DND-41 (cell line): ENCODE measurements at regions not wholly inside any gene's neighbourhood (a gene's known extent, or its start where the extent isn't known, plus 50 kb on each side); places are given as distances from the start of the nearest gene placed in this dataset.
"Not testable (repeated sequence)": the region's sequence is repeated elsewhere in the genome, so short reads cannot be mapped to it uniquely, and the experiment has no call there.

Experiments
- ATAC-seq: fragments of 200-7000 bp; cut with Tn5 transposase; 3 replicates; pipeline ENCODE4 v1.9.1; 2021; ENCODE audit warnings: low read depth; ENCODE audit not compliant: insufficient read depth
- DNase-seq: peaks from one replicate; pipeline ENCODE4 v3.0.0-alpha.2; 2020
- H2AFZ ChIP-seq: 2 replicates; pipeline ENCODE4 v1.6.0; 2012; ENCODE audit warnings: low read depth, low read length
- H3K27ac ChIP-seq: 2 replicates; pipeline ENCODE4 v1.5.1; 2012; ENCODE audit warnings: low read length, inconsistent platforms
- H3K27me3 ChIP-seq: fragments of 200-600 bp; sonication (generic); 2 replicates; pipeline ENCODE4 v1.6.0; 2012; ENCODE audit warnings: low read length, mild to moderate bottlenecking, inconsistent platforms; ENCODE audit not compliant: insufficient read depth, poor library complexity
- H3K36me3 ChIP-seq: 2 replicates; pipeline ENCODE4 v1.5.1; 2012; ENCODE audit warnings: low read length, inconsistent platforms; ENCODE audit not compliant: insufficient read depth
- H3K4me1 ChIP-seq: 2 replicates; pipeline ENCODE4 v1.5.1; 2012; ENCODE audit warnings: mild to moderate bottlenecking, low read length; ENCODE audit not compliant: insufficient read depth
- H3K4me2 ChIP-seq: 2 replicates; pipeline ENCODE4 v1.6.0; 2012; ENCODE audit warnings: mild to moderate bottlenecking, moderate library complexity, low read length, inconsistent platforms; ENCODE audit not compliant: insufficient read depth
- H3K4me3 ChIP-seq, 2 experiments: fragments of 200-600 bp in 1 of 2; shearing (Covaris generic) in 1 of 2; 2 replicates each; pipeline ENCODE4 v1.5.1; 2012 to 2016; ENCODE audit warnings: inconsistent platforms in 2 of 2, low read length in 2 of 2, mild to moderate bottlenecking in 2 of 2, low read depth in 1 of 2, moderate library complexity in 1 of 2
- H3K79me2 ChIP-seq: 2 replicates; pipeline ENCODE4 v1.6.0; 2012; ENCODE audit warnings: low read length, inconsistent platforms; ENCODE audit not compliant: insufficient read depth
- H3K9ac ChIP-seq: 2 replicates; pipeline ENCODE4 v1.6.0; 2012; ENCODE audit warnings: low read depth, mild to moderate bottlenecking, inconsistent platforms, low read length, moderate library complexity
- H3K9me3 ChIP-seq: 2 replicates; pipeline ENCODE4 v1.5.1; 2012; ENCODE audit warnings: low read length, moderate library complexity, mild to moderate bottlenecking, inconsistent platforms; ENCODE audit not compliant: insufficient read depth, severe bottlenecking
- H4K20me1 ChIP-seq: 2 replicates; pipeline ENCODE4 v1.6.0; 2012; ENCODE audit warnings: low read length; ENCODE audit not compliant: insufficient read depth
- EZH2 ChIP-seq: IDR thresholded peaks from 3 replicates; pipeline ENCODE4 v1.6.1; 2012; ENCODE audit warnings: borderline replicate concordance, low read depth, mild to moderate bottlenecking, moderate library complexity, low read length, inconsistent platforms; ENCODE audit not compliant: severe bottlenecking
- TF ChIP-seq, protein P1 (sequence below): IDR thresholded peaks from 2 replicates; pipeline ENCODE4 v1.5.1; 2012; ENCODE audit warnings: borderline replicate concordance, low read length, moderate library complexity, mild to moderate bottlenecking; ENCODE audit not compliant: poor library complexity, severe bottlenecking; ENCODE audit errors: extremely low read depth

DNA sequence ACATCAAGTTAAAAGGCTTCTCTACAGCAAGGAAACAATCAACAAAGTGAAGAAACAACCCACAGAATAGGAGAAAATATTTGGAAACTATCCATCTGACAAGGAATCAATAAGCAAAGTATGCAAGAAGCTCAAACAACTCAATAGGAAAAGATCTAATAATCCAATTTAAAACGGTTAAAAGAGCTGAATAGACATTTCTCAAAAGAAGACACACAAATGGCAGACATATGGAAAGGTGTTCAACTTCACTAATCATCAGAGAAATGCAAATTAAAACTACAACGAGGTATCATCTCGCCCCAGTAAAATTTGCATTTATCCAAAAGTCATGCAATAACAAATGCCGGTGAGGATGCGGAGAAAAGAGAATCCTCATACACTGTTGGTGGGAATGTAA, 82.2 kb upstream of the NECTIN3 start:
- Histone ChIP-seq H4K20me1 (no peaks in the 10 kb centered on the region), H3K36me3 (no peaks in the 10 kb centered on the region), H3K27ac (no peak overlapping the region), H3K4me3 (no peak overlapping the region), H3K4me1 (no peaks in the 10 kb centered on the region), H2AFZ (no peak overlapping the region), H3K9me3 (peaks cover 9% of the 10 kb centered on the region), H3K79me2 (no peaks in the 10 kb centered on the region), H3K4me2 (no peak overlapping the region), H3K27me3 (no peaks in the 10 kb centered on the region), H3K9ac (no peak overlapping the region)
- TF ChIP-seq, protein P1, sequence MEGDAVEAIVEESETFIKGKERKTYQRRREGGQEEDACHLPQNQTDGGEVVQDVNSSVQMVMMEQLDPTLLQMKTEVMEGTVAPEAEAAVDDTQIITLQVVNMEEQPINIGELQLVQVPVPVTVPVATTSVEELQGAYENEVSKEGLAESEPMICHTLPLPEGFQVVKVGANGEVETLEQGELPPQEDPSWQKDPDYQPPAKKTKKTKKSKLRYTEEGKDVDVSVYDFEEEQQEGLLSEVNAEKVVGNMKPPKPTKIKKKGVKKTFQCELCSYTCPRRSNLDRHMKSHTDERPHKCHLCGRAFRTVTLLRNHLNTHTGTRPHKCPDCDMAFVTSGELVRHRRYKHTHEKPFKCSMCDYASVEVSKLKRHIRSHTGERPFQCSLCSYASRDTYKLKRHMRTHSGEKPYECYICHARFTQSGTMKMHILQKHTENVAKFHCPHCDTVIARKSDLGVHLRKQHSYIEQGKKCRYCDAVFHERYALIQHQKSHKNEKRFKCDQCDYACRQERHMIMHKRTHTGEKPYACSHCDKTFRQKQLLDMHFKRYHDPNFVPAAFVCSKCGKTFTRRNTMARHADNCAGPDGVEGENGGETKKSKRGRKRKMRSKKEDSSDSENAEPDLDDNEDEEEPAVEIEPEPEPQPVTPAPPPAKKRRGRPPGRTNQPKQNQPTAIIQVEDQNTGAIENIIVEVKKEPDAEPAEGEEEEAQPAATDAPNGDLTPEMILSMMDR: no peak
- TF ChIP-seq EZH2: no peak
- ATAC-seq: no peak
- DNase-seq: no peak

DNA sequence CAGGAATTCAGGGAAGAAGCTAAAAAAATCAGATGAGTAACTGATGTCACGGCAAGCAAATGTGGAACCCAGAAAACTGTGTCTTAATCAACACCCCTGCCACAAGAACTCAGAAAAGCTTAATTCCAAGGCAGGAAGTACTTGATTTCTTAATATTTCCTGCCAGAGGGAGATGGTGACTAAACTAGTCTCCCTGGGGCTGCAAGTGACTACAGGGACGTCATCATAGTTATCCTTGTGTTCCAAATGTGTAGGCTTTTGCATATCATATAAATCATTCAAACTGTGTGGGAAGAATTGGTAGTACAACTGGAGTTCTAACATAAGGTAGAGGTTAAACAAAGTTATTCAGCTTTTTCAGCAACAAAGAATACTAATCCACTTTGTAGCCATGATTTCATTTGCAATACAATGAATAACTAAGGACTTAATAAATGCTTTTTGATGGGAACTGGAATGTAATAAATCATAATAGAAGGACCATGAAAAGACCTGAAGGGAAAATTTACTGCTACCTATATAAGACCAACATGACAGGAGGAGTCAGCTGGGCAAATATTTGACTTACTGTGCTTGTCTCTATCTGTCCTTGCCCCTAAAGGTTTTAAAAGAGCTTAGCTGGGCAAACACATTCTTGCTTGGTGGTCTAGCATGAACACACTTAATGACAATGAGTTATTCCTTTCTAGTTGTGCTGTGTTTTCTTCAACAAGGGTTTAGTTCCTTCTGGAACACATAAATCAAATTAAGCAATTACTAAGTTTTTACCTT, 76.0 kb upstream of the NECTIN3 start:
- ATAC-seq (peak; percentile 39; the same call in 1 of the 3 replicates), DNase-seq (no peak)
- Histone ChIP-seq H3K36me3 (no peaks in the 10 kb centered on the region), H4K20me1 (no peaks in the 10 kb centered on the region), H3K79me2 (no peaks in the 10 kb centered on the region), H3K27ac (no peak overlapping the region), H3K4me2 (no peak overlapping the region), H3K9me3 (no peaks in the 10 kb centered on the region), H3K4me3 (no peak overlapping the region), H3K4me1 (no peaks in the 10 kb centered on the region; the same call in 1 of the 2 replicates), H3K27me3 (no peaks in the 10 kb centered on the region), H3K9ac (no peak overlapping the region), H2AFZ (no peak overlapping the region)
- TF ChIP-seq, protein P1: no peak
- no peak for TF ChIP-seq EZH2

DNA sequence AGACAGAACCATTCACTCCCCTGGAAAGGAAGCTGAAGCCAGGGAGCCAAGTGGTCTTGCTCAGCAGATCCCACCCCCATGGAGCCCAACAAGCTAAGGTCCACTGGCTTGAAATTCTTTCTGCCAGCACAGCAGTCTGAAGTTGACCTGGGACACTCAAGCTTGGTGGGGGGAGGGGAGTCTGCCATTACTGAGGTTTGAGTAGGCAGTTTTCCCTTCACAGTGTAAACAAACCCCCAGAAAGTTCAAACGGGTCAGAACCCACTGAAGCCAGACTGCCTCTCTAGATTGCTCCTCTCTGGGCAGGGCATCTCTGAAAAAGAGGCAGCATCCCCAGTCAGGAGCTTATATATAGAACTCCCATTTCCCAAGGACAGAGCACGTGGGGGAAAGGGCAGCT, 72.8 kb upstream of the NECTIN3 start:
- DNase-seq, H3K27me3 ChIP-seq, H3K27ac ChIP-seq, H3K4me3 ChIP-seq, H3K79me2 ChIP-seq, H3K4me2 ChIP-seq, H3K4me1 ChIP-seq, H3K9ac ChIP-seq, H2AFZ ChIP-seq, H4K20me1 ChIP-seq, H3K9me3 ChIP-seq, ATAC-seq, H3K36me3 ChIP-seq: not testable (repeated sequence)

DNA sequence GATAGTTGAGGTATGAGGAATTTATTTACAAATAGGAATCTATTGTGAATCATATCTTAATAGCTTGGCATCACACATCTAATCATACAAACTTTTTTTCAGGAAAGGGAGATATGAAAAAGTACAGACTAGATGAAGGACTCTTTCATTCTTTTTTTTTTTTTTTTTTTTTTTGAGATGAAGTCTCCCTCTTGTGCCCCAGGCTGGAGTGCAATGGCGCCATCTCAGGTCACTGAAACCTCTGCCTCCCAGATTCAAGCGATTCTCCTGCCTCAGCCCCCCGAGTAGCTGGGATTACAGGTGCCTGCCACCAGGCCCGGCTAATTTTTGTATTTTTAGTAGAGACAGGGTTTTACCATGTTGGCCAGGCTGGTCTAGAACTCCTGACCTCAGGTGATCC, 65.1 kb upstream of the NECTIN3 start:
- not testable (repeated sequence) for H3K4me1 ChIP-seq, ATAC-seq, H3K9ac ChIP-seq, H4K20me1 ChIP-seq, H3K36me3 ChIP-seq, H3K4me3 ChIP-seq, H3K9me3 ChIP-seq, H2AFZ ChIP-seq, H3K27ac ChIP-seq, H3K4me2 ChIP-seq, H3K79me2 ChIP-seq, H3K27me3 ChIP-seq
- TF ChIP-seq, protein P1: peak; percentile 19
- peak; percentile 23 for DNase-seq
